ENCODE measurements at regions not wholly inside any gene's neighbourhood (a gene's known extent, or its start where the extent isn't known, plus 50 kb on each side); places are given as distances from the start of the nearest gene placed in this dataset.

DNA sequence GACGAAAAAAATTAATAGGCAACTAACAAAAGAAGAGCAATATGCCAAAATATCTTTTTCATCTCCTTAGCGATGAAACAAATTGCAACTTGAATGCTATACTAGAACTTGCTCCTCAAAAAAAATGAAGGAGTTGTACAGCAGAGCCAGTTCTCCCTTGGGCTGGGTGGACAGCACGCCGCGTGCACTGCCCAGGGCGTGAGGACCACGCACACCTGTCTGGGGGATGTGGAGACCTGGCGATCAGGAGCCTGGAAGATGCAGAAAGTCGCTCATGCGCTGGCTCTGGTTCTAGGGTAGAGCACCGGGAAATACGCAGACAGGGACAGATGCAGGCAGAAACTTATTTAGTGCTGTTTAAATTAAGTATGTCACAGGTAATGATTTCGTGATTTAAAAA lies 342.0 kb upstream of the IRX4 start:
- no peaks in the 10 kb centered on the region for H4K20me1 ChIP-seq (ENCODE audit: low read depth, low read length)
- H3K27me3 ChIP-seq (ENCODE audit: low read length) = no peaks in the 10 kb centered on the region
- TF ChIP-seq CTCF (IDR thresholded peaks at IDR 0.05; ENCODE audit: insufficient read depth, low read length, poor library complexity, severe bottlenecking) = no peak
- no peak for TF ChIP-seq EZH2phosphoT487 (conservative IDR thresholded peaks at IDR 0.05; ENCODE audit: low read length)
- H3K4me2 ChIP-seq (ENCODE audit: low read depth, low read length, poor library complexity, severe bottlenecking) = no peak overlapping the region
- H3K9me2 ChIP-seq (replicated peaks; ENCODE audit: insufficient read depth, low read length) = no peaks in the 10 kb centered on the region
- no peak overlapping the region for H3K27ac ChIP-seq (ENCODE audit: low read depth, low read length)
- no peaks in the 10 kb centered on the region for H3K9me3 ChIP-seq (ENCODE audit: insufficient read depth, low read length)
- no peaks in the 10 kb centered on the region for H3F3A ChIP-seq (ENCODE audit: insufficient read depth)
- H3K4me3 ChIP-seq (ENCODE audit: insufficient read depth, low read length, poor library complexity, severe bottlenecking) = no peak overlapping the region
- no peak overlapping the region for H2AFZ ChIP-seq (ENCODE audit: low read depth, low read length, severe bottlenecking)
- H3K79me2 ChIP-seq (ENCODE audit: insufficient read depth, low read length) = no peaks in the 10 kb centered on the region
- no peak overlapping the region for H3K9ac ChIP-seq (ENCODE audit: low read length)
- H3K36me3 ChIP-seq (ENCODE audit: low read length) = no peaks in the 10 kb centered on the region

GRCh38 chr5:2223303-2223702 lies 340.6 kb upstream of the IRX4 start:
- Histone ChIP-seq H3F3A (ENCODE audit: insufficient read depth) (no peaks in the 10 kb centered on the region), H3K4me3 (ENCODE audit: insufficient read depth, low read length, poor library complexity, severe bottlenecking) (no peak overlapping the region), H3K9me3 (ENCODE audit: insufficient read depth, low read length) (no peaks in the 10 kb centered on the region), H3K4me2 (ENCODE audit: low read depth, low read length, poor library complexity, severe bottlenecking) (no peak overlapping the region), H3K9ac (ENCODE audit: low read length) (no peak overlapping the region), H3K27me3 (ENCODE audit: low read length) (no peaks in the 10 kb centered on the region), H3K36me3 (ENCODE audit: low read length) (no peaks in the 10 kb centered on the region), H2AFZ (ENCODE audit: low read depth, low read length, severe bottlenecking) (no peak overlapping the region), H3K27ac (ENCODE audit: low read depth, low read length) (no peak overlapping the region), H3K79me2 (ENCODE audit: insufficient read depth, low read length) (no peaks in the 10 kb centered on the region), H3K9me2 (replicated peaks; ENCODE audit: insufficient read depth, low read length) (no peaks in the 10 kb centered on the region), H4K20me1 (ENCODE audit: low read depth, low read length) (no peaks in the 10 kb centered on the region)
- TF ChIP-seq EZH2phosphoT487 (conservative IDR thresholded peaks at IDR 0.05; ENCODE audit: low read length) = no peak
- no peak for TF ChIP-seq CTCF (IDR thresholded peaks at IDR 0.05; ENCODE audit: insufficient read depth, low read length, poor library complexity, severe bottlenecking)

DNA sequence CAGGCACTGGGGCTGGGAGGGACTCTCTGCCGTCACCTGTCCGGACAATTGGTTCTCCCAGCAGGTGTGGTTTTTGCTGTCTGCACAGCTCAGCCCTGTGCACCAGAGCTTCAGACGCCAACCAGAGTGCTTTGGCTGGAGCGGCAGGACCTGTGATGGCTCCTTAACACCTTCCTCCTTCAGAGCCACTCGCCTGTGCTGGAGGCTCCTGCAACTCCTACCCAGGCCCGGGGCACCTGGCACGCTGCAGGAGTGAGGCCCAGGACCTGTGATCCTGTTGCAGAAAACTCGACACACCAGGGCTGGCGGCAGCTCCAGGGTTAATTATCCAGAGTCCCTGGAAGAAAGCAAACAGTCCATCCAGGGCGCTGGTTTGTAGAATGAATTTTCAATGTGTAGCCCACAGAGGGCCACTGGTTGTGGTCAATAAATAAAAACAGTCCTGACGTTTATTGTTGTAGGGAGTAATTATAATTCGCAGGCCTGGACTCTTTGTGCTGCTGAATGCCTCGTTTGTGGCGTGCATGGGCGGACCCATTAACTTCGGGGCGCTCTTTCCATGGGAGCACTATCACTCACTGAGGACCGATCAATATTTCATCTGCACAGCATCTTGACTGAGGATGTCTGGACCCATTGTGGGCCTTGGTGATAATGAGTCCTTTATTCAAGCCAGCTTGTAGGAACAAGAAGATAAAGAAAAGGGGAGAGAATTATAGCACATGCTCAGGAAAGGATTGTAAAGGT lies 339.7 kb upstream of the IRX4 start:
- H3K9me3 ChIP-seq (ENCODE audit: insufficient read depth, low read length) = no peaks in the 10 kb centered on the region
- TF ChIP-seq CTCF (IDR thresholded peaks at IDR 0.05; ENCODE audit: insufficient read depth, low read length, poor library complexity, severe bottlenecking) (no peak), EZH2phosphoT487 (conservative IDR thresholded peaks at IDR 0.05; ENCODE audit: low read length) (no peak)
- no peaks in the 10 kb centered on the region for H3K79me2 ChIP-seq (ENCODE audit: insufficient read depth, low read length)
- H3K27me3 ChIP-seq (ENCODE audit: low read length) = no peaks in the 10 kb centered on the region
- H2AFZ ChIP-seq (ENCODE audit: low read depth, low read length, severe bottlenecking) = no peak overlapping the region
- H3F3A ChIP-seq (ENCODE audit: insufficient read depth) = no peaks in the 10 kb centered on the region
- H3K9me2 ChIP-seq (replicated peaks; ENCODE audit: insufficient read depth, low read length) = no peaks in the 10 kb centered on the region
- no peaks in the 10 kb centered on the region for H4K20me1 ChIP-seq (ENCODE audit: low read depth, low read length)
- no peak overlapping the region for H3K9ac ChIP-seq (ENCODE audit: low read length)
- H3K4me3 ChIP-seq (ENCODE audit: insufficient read depth, low read length, poor library complexity, severe bottlenecking) = no peak overlapping the region
- H3K27ac ChIP-seq (ENCODE audit: low read depth, low read length) = no peak overlapping the region
- H3K4me2 ChIP-seq (ENCODE audit: low read depth, low read length, poor library complexity, severe bottlenecking) = no peak overlapping the region
- H3K36me3 ChIP-seq (ENCODE audit: low read length) = no peaks in the 10 kb centered on the region
